ENCODE measurements at regions not wholly inside any gene's neighbourhood (a gene's known extent, or its start where the extent isn't known, plus 50 kb on each side); places are given as distances from the start of the nearest gene placed in this dataset.

GRCh38 chr7:79872176-79872575, 262.5 kb upstream of the GNAI1 start:
- no peak overlapping the region for H3K27ac ChIP-seq
- TF ChIP-seq CTCF (conservative IDR thresholded peaks at IDR 0.05) (no peak), ZFX (IDR thresholded peaks at IDR 0.05) (no peak)

GRCh38 chr7:79868010-79868409, 266.6 kb upstream of the GNAI1 start:
- H3K27ac ChIP-seq: no peak overlapping the region
- TF ChIP-seq ZFX (IDR thresholded peaks at IDR 0.05): no peak
- TF ChIP-seq CTCF (conservative IDR thresholded peaks at IDR 0.05): no peak

GRCh38 chr7:79862447-79863210, 272.0 kb upstream of the GNAI1 start:
- TF ChIP-seq CTCF (conservative IDR thresholded peaks at IDR 0.05): no peak
- no peak for TF ChIP-seq ZFX (IDR thresholded peaks at IDR 0.05)

DNA sequence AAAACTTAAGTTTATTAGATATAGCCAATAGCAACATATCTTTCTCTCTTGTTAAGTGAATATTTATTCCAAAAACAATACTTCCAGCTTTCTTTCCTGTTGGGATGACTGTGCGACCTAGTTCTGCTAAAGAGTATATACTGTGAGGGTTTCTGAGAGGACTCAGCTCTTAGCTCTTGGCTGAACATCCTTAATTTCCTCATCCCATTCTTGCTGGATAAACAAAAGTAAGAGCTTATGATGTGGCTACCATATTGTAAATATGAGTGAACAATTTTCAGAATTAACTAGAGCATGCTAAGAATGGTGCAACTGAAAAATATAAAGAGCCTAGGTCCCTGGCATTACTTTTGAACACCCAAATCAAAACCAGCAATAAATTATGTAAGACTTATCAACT, 279.5 kb upstream of the GNAI1 start:
- TF ChIP-seq CTCF (conservative IDR thresholded peaks at IDR 0.05): no peak
- TF ChIP-seq ZFX (IDR thresholded peaks at IDR 0.05): no peak

More at GRCh38 chr7:79862447-79863210, 272.0 kb upstream of the GNAI1 start:
- H3K27ac ChIP-seq: no peak overlapping the region

GRCh38 chr7:79854621-79855020, 280.0 kb upstream of the GNAI1 start:
- H3K27ac ChIP-seq: no peak overlapping the region
- TF ChIP-seq ZFX (IDR thresholded peaks at IDR 0.05): no peak
- TF ChIP-seq CTCF (conservative IDR thresholded peaks at IDR 0.05): no peak

More for the DNA sequence above, 279.5 kb upstream of the GNAI1 start:
- no peak overlapping the region for H3K27ac ChIP-seq

DNA sequence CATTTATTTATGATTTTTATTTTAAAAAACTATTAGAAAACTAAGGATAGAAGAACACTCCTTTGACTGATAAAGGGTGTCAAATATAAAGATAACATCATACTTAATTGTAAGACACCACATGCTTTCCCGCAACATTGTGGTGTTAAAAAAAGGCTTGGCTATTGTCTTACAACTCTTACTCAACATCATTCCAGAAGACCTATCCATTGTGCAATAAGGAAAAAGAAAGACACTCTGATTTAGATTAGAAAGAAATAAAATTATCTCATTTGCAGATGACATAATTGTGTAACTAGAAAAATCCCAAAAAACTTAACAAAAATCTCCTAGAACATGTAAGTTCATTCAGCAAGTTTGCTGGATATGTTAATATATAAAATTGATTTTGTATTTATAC, 296.7 kb upstream of the GNAI1 start:
- H3K27ac ChIP-seq: no peak overlapping the region
- TF ChIP-seq CTCF (conservative IDR thresholded peaks at IDR 0.05) (no peak), ZFX (IDR thresholded peaks at IDR 0.05) (no peak)

GRCh38 chr7:79833616-79834015, 301.0 kb upstream of the GNAI1 start:
- no peak overlapping the region for H3K27ac ChIP-seq
- TF ChIP-seq ZFX (IDR thresholded peaks at IDR 0.05): no peak
- no peak for TF ChIP-seq CTCF (conservative IDR thresholded peaks at IDR 0.05)

All from C4-2B (cell line).